ENCODE measurements at regions not wholly inside any gene's neighbourhood (a gene's known extent, or its start where the extent isn't known, plus 50 kb on each side); places are given as distances from the start of the nearest gene placed in this dataset.

DNA sequence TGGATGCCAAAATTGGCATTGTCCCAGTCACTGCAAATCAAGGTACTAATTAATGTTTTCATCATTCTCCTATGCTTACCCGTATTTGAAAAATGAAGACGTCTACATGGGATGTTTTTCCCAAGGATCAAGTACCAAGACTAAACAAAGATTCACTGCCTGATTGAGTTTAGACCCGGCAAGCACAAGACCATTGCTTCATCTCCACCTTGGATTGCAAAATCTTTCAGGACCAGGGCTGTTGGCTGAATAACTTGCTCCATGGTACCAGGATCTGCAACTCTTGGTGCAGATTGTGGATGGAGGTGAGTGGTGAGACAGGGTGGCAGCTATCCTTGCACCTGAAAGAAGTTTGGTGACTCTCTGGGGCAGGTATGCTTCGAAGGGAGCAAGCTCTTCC, 122.5 kb upstream of the ETS2 start:
- peak; percentile 9 for DNase-seq (ENCODE audit: low read depth)
- TF ChIP-seq CTCF (IDR thresholded peaks at IDR 0.05; ENCODE audit: low read depth, low read length): no peak
- H3K4me3 ChIP-seq (ENCODE audit: low read depth, low read length): no peak overlapping the region

GRCh38 chr21:38688068-38688467, 117.7 kb upstream of the ETS2 start:
- H3K4me3 ChIP-seq (ENCODE audit: low read depth, low read length): no peak overlapping the region
- no peak for DNase-seq (ENCODE audit: low read depth)
- TF ChIP-seq, protein P1, sequence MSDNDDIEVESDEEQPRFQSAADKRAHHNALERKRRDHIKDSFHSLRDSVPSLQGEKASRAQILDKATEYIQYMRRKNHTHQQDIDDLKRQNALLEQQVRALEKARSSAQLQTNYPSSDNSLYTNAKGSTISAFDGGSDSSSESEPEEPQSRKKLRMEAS (IDR thresholded peaks at IDR 0.05; ENCODE audit: low read depth, low read length): no peak
- no peak for TF ChIP-seq MYC (IDR thresholded peaks at IDR 0.05; ENCODE audit: low read depth, low read length)
- no peak for TF ChIP-seq CTCF (IDR thresholded peaks at IDR 0.05; ENCODE audit: low read depth, low read length)
- TF ChIP-seq POLR2A (IDR thresholded peaks at IDR 0.05; ENCODE audit: extremely low read depth, insufficient read length): no peak

- TF ChIP-seq CTCF (IDR thresholded peaks at IDR 0.05; ENCODE audit: low read depth, low read length) (no peak), MYC (IDR thresholded peaks at IDR 0.05; ENCODE audit: low read depth, low read length) (no peak), POLR2A (IDR thresholded peaks at IDR 0.05; ENCODE audit: extremely low read depth, insufficient read length) (no peak)
- TF ChIP-seq, protein P1 (IDR thresholded peaks at IDR 0.05; ENCODE audit: low read depth, low read length): no peak
- no peak overlapping the region for H3K4me3 ChIP-seq (ENCODE audit: low read depth, low read length)
- no peak for DNase-seq (ENCODE audit: low read depth)
Observed at GRCh38 chr21:38691631-38692030, 114.1 kb upstream of the ETS2 start.

DNA sequence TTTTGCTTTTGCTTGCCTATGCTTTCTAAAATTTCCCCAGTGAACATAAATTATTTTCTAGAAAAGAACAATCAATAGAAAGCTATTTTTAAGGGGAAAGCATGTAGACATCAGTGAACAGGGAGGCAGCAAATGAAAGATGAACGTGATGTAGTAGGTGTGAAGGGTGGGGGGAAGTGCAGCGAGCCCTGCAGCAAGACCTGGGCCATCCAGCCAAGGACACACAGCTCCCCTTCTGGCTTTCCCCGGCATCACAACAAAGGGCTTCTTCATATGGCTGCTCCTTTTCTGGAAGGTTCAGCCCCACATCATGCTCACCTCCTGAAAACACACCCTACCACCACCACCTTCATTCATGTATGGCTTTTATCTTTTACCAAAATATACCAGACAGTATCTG, 109.2 kb upstream of the ETS2 start:
- DNase-seq (ENCODE audit: low read depth): no peak
- TF ChIP-seq CTCF (IDR thresholded peaks at IDR 0.05; ENCODE audit: low read depth, low read length) (no peak), POLR2A (IDR thresholded peaks at IDR 0.05; ENCODE audit: extremely low read depth, insufficient read length) (no peak), MYC (IDR thresholded peaks at IDR 0.05; ENCODE audit: low read depth, low read length) (no peak)
- TF ChIP-seq, protein P1 (IDR thresholded peaks at IDR 0.05; ENCODE audit: low read depth, low read length): no peak
- no peak overlapping the region for H3K4me3 ChIP-seq (ENCODE audit: low read depth, low read length)

GRCh38 chr21:38699048-38699447, 106.7 kb upstream of the ETS2 start:
- peak; percentile 12 for DNase-seq (ENCODE audit: low read depth)
- no peak overlapping the region for H3K4me3 ChIP-seq (ENCODE audit: low read depth, low read length)
- TF ChIP-seq MYC (IDR thresholded peaks at IDR 0.05; ENCODE audit: low read depth, low read length): no peak
- TF ChIP-seq CTCF (IDR thresholded peaks at IDR 0.05; ENCODE audit: low read depth, low read length): peak; percentile 50

DNA sequence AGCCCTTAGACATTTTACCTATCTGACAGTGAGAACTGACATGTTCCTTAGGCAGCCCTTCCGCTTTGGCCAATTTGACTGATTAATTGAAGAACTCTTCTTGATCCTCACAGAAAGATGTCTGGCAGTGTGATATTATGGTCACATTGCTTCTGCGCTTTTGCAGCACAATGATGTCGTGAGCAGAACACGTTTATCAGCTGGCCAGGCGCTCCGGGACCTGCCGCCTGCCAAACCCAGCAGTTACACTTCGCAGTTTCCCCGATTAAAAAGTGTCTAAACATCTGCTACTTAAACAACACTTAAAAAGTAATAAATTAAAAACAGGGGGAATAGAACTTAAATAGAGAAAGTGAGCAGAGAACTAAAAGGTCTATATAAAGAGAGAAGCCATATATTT, 103.5 kb upstream of the ETS2 start:
- TF ChIP-seq POLR2A (IDR thresholded peaks at IDR 0.05; ENCODE audit: extremely low read depth, insufficient read length) (no peak), CTCF (IDR thresholded peaks at IDR 0.05; ENCODE audit: low read depth, low read length) (no peak), MYC (IDR thresholded peaks at IDR 0.05; ENCODE audit: low read depth, low read length) (no peak)
- TF ChIP-seq, protein P1 (IDR thresholded peaks at IDR 0.05; ENCODE audit: low read depth, low read length): no peak
- DNase-seq (ENCODE audit: low read depth): no peak

More for the DNA sequence above, 103.5 kb upstream of the ETS2 start:
- H3K4me3 ChIP-seq (ENCODE audit: low read depth, low read length): no peak overlapping the region
